ENCODE measurements at regions not wholly inside any gene's neighbourhood (a gene's known extent, or its start where the extent isn't known, plus 50 kb on each side); places are given as distances from the start of the nearest gene placed in this dataset.
"Not testable (repeated sequence)": the region's sequence is repeated elsewhere in the genome, so short reads cannot be mapped to it uniquely, and the experiment has no call there.

GRCh38 chr6:27630727-27631608 lies 158.1 kb upstream of the ZNF184 start:
- peak; percentile 16 to 57 for DNase-seq (ENCODE audit: low read depth in 2 of 2)

- no peak for DNase-seq (ENCODE audit: low read depth in 2 of 2)
Observed at GRCh38 chr6:27624694-27625262, 151.9 kb upstream of the ZNF184 start.

GRCh38 chr6:27623103-27623502 lies 150.2 kb upstream of the ZNF184 start:
- no peak for DNase-seq (ENCODE audit: low read depth in 2 of 2)

DNA sequence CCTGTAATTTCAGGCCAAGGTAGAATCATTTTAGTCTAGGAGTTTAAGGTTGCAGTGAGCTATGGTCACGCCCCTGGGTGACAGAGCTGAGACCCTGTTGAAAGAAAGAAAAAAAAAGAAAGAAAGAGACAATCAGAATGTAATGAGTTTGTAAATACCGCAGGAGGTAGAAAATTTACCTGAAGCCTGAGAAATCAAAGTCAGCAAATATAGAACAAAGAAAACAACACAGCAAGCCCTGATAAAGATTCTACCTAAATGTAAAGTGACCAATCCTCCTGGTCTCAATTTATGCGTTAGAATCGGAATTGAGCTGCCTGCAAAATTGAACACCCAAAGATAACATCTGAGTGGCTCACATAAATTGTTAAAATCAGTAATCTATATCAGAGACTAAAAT lies 146.5 kb upstream of the ZNF184 start:
- no peak for DNase-seq (ENCODE audit: low read depth in 2 of 2)

- DNase-seq (ENCODE audit: low read depth in 2 of 2): no peak
Observed at GRCh38 chr6:27617700-27618689, 145.1 kb upstream of the ZNF184 start.

DNA sequence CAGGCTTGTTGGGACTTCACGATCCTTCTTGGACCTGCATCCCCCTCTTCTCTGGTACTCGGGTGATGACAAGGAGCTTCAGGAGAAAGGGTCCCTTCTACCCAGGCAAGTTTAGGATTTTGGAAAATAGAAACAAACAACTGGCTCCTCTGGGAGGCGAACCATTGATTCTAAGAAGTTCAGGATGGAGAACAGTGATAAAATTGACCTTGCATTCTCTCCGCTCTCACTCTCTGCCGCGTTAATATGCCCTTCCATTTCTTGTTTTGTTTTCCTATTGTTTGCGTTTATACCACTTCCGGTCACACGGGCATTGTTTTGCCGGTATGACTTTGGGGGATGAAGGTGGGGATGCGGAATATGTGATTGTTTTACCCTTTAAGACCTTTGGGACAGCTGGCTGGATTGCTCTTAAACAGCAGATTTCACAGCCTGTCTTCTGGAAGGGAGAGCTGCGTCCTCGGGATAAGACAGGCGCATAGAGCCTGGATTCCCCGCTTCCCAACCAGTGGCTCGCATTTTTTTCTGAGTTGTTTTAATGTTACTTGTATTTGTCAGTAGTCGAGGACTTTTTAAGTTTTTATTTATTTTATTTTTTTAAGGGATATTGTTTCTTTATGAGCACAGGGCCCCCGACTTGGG lies 144.3 kb upstream of the ZNF184 start:
- no peak for DNase-seq (ENCODE audit: low read depth in 2 of 2)

DNA sequence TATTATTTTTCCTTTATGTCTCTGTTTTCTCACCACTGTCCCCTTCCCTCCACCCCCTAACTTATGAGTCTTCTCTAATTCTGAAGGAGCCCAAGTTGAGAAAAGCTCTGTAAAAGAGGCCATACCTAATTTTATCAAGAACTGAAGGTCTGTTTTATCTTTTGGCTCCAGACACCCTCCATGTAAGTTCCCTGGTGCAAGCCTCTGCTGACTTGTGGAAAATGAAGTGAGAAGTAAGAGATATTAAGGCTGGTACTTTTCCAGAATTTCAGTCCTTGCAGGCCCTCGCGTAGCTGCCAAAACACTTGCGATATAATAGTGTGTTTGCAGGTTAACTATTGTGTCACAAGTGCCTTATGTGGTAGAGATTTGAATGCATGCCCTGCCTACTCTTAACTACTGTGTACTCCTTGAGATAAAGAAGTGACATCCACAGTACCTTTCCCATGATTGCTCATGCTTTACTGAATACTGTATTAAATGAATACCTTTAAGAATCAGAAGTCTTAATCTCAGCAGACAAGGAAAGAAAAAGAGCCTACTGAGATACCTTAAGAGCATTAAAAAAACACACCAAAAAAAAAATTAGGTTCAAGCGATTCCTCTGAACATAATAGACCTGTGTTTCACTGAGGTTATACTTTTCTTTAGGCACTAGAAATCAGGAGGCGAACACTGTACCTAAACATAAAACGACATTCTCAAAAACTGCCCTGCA lies 143.6 kb upstream of the ZNF184 start:
- no peak for DNase-seq (ENCODE audit: low read depth in 2 of 2)

DNA sequence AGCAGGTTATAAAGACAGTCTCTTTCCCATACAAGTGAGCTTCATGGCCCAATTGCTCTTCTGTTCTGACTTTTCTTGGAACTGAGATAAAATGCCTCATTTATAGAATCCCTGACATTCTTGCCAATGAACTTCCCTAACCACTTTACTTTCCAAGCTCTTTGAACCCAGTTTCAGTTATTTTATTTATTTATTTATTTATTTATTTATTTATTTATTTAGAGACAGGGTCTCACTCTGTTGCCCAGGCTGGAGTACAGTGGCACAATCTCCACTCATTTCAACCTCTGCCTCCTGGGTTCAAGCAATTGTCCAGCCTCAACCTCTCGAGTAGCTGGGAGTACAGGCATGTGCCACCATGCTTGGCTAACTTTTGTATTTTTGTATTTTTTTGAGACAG lies 138.5 kb upstream of the ZNF184 start:
- DNase-seq (ENCODE audit: low read depth in 2 of 2): no peak

DNA sequence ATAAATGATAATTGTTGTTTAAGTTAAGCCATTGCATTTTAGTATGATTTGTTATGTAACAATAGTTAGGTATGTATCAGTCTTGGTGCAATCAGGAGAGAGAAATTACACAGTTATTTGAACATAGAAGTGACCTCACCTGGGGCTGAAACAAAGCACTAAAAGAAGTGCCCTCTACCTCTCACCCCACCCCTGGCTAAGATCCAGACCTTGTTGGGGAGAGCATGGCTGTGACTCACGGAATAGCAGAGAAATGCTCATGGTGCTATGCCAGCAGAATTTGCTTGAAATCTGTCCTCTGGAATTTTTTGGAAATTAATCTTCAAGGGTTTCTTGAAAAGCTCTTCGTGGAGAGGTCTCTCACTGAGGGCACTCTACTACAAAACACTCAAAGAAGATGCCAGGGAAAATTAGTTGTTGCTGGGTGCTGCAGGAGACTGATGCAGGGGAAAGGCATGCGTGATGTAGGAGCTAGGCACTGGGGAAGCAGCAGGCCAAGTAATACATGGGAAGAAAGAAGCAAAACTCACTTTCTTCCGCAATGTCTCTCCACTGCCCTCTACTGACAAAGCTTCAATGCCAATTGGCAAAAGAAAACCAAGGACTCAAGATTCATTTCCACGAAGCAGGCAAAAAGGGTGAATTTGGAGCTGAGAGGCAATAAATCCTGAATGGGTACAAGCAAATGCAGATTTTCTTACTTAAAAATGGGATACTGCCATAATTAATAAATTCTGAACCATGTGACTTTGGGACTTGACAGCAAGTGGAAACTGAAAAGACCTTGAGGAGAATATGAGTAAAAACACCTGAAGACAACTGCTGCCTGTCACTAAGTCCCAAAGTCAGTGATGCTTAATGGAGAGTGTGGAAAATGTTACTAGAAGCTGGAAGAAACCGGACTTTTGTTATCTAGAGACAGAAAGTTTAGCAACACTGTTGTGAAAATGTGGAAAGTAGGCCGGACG lies 136.3 kb upstream of the ZNF184 start:
- DNase-seq (ENCODE audit: low read depth in 2 of 2): no peak

DNA sequence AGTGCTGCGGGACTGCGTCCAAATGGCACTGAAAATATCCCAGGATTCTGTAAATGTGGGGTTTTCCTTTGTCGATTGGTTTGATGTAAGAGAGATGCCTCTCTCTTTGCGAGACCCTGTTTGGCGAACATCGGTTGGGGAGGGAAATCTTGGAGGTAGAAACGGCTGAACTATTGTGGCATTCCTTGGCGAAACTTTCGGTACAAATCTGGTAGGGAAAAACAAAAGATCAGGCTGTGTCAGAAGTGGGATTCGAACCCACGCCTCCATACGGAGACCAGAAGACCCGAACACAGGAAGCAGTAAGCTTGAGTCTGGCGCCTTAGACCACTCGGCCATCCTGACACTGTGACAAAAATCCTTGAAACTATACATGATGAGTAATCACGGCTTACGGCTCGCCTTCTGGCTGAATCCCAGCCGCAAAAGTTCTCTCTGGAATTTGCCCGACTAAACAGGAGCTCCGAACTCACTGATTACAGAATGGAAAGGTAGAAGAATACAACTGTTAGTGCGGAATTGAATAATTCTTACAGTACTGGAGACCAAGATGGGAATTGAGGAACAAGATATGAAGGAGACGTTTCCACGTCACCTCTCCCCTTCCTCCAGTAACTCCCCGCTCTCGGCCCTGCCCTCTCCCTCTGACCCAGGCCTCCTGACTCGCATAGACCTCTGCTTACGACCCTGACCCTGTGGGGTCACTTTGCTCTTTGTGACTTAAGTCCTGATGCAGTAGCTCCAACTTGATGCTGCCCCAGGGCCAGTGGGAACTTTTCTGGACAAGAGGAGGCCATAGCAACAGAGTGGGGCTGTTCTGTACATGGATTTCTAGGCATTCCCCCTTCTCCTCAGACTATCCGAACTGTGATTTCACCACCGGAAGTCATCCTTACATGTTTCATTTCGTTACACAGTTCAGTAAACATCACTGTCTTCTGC lies 132.8 kb upstream of the ZNF184 start:
- DNase-seq (ENCODE audit: low read depth in 2 of 2): no peak

DNA sequence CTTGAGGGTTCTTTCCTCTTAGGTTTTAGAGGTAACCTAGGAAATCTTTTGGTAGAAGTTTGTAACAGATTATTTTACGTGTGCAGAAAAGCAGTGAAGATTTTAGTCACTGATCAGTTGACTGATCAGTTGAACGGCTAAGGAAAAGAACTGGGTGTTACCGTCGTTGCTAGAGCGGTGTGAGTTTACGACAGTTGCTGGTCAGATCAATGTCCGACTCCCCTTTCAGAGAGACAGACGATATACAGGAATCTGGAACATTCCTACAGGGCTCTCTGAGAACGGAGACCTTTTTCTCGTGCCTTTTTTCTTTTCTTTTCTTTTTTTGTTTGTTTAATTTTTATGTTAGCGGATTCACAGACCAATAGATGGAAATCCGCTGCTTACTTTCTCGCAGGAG lies 132.1 kb upstream of the ZNF184 start:
- no peak for DNase-seq (ENCODE audit: low read depth in 2 of 2)

DNA sequence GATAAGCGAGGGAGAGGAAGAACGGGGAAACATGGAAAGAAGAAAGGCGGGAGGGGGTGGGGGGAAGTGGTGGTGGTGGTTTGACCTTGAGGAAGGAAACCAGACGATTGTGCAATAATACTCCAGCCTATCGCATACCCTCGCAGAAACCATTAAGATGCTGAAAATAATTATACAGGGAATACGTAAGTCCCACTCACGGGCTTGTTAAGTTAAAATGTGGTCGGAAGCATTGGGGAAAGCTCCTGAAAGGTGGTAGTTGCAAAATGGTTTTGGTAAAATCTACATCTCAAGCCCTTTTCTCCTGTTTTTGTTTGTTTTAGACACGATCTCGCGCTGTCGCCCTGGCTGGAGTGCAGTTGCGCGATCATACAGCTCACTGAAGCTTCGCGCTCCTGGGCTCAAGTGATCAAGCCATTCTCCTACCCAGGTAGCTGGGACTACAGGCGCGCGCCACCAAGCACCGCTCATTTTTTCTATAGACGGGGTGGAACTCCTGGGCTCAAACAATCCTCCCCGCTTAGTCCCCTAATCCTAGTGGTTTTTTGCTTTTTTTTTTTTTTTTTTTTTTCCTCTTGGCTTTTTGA lies 128.9 kb upstream of the ZNF184 start:
- no peak for DNase-seq (ENCODE audit: low read depth in 2 of 2)

DNA sequence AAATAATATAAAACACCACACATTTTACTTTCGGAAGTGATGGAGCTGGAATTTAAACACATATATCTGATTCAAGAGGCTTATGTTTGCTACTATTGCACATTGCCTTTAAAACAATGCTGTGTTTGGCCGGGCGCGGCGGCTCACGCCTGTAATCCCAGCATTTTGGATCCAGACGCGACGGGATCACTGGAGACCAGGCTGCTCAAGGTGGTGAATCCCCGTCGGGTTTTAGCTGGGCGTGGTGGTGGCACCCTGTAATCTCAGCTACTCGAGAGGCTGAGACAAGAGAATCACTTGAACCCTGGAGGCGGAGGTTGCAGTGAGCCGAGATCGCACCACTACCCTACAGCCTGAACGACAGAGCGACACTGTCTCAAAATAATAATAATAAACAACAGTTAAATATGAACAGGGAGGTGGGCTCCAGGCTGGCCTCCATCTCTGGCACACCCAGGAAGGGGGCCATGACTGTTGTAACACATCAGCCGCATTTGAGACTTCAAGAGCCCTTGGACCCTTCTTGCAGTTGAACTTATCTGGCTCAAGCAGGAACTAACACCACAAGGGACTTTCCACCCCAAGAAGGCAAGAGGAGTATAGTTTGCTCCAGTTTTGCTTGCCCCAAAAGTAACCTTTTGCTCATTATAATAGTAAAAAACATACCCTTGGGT lies 127.1 kb upstream of the ZNF184 start:
- DNase-seq (ENCODE audit: low read depth in 2 of 2): no peak

GRCh38 chr6:27597031-27597567 lies 124.2 kb upstream of the ZNF184 start:
- DNase-seq (ENCODE audit: low read depth in 2 of 2): not testable (repeated sequence)

DNA sequence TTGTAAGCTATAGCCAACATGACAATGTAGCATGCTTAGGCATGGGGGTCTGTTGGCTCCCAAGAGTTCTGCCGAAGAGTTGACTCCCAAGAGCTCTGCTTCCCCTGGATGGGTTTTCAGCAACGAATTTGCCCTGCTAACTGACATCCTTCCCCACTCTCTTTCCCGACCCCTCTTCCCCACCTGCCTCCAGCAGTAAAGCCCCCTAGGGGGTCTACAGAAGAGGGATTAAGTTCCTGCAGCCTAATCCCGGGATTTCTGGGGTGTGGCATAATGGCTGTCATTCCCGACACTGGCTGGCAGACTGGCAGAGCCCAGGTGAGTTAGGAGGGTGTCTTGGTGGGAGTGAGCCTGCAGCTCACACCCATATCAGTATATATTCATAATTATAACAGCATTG lies 121.0 kb upstream of the ZNF184 start:
- DNase-seq (ENCODE audit: low read depth in 2 of 2): no peak

DNA sequence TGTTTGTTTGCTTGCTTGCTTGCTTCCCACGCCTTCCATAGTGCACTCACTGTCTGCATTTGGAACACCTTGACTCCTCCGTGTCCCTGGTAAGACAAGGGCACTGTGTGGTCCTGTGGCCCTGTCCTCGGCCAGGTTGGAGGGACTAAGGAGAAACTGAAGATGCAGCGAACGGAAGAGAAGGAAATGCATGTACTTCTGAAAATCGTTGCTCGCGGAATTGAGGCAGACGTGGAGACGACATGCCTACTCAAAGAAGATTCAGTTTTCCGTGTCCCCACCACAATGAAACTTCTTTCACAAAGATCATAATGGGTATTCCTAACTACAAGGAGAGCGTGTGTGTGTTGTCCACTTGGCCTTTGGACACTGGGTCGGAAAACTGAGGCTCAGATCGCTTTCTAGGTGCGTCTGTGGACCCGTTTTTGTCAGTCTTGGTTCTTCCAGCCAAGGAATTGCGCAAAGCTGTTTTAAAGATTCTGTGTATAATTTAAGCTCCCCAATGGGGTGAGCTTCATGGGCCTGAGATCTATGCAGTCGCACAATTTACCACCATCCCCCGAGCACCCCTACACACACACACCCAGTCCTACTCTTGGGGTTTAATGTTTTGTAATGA lies 120.4 kb upstream of the ZNF184 start:
- DNase-seq (ENCODE audit: low read depth in 2 of 2): no peak

All from activated CD4-positive, alpha-beta T cell treated with anti-CD3 and anti-CD28 coated beads for 24 hours (primary cell).